ENCODE measurements at regions not wholly inside any gene's neighbourhood (a gene's known extent, or its start where the extent isn't known, plus 50 kb on each side); places are given as distances from the start of the nearest gene placed in this dataset.
A peak's percentile ranks its signal among the peaks of the same experiment; 100 is the strongest.

GRCh38 chr11:93904716-93905115 is 54.3 kb upstream of the VSTM5 start:
- dilution Hi-C loops (cut with MboI; ENCODE audit: extremely low pct_ligation_motif_present, low sequenced_read_pairs) = no loop called here
- no peak for FAIRE-seq

GRCh38 chr11:93905384-93905783 is 55.0 kb upstream of the VSTM5 start:
- H3K4me2 ChIP-seq (ENCODE audit: control insufficient read depth, extremely low read depth, insufficient read depth, low read depth, low read length) = no peak overlapping the region
- H3K79me2 ChIP-seq (ENCODE audit: control insufficient read depth, insufficient read depth, low read length) = no peaks in the 10 kb centered on the region
- FAIRE-seq = no peak
- no peaks in the 10 kb centered on the region for H3K27me3 ChIP-seq (ENCODE audit: control insufficient read depth, extremely low read depth, insufficient read depth, low read length)
- no peaks in the 10 kb centered on the region for H3K9me1 ChIP-seq (ENCODE audit: control insufficient read depth, extremely low read depth, insufficient read depth, low read length)
- no peak overlapping the region for H2AFZ ChIP-seq (ENCODE audit: control insufficient read depth, low read length)
- peaks cover 19% of the 10 kb centered on the region for H3K4me1 ChIP-seq (ENCODE audit: control insufficient read depth, extremely low read depth, insufficient read depth, low read length)
- no peaks in the 10 kb centered on the region for H3K36me3 ChIP-seq (ENCODE audit: control insufficient read depth in 2 of 2, extremely low read depth in 1 of 2, insufficient read depth in 2 of 2, low read length in 2 of 2)
- dilution Hi-C loops (cut with MboI; ENCODE audit: extremely low pct_ligation_motif_present, low sequenced_read_pairs) = no loop called here
- no peaks in the 10 kb centered on the region for H4K20me1 ChIP-seq (ENCODE audit: control insufficient read depth, extremely low read depth, insufficient read depth, low read length)
- no peak overlapping the region for H3K4me3 ChIP-seq (ENCODE audit: control insufficient read depth in 2 of 3, extremely low read depth in 1 of 3, insufficient read depth in 2 of 3, low read depth in 1 of 3, low read length in 3 of 3)
- no peak overlapping the region for H3K9ac ChIP-seq (ENCODE audit: control insufficient read depth, extremely low read depth, insufficient read depth, low read length)
- no peaks in the 10 kb centered on the region for H3K9me3 ChIP-seq (ENCODE audit: control insufficient read depth, low read depth, low read length)
- DNase-seq (ENCODE audit: low read depth, low spot score) = peak; percentile 9
- no peak overlapping the region for H3K27ac ChIP-seq (ENCODE audit: control insufficient read depth, insufficient read depth, low read length)
- TF ChIP-seq EZH2 (IDR thresholded peaks at IDR 0.05; ENCODE audit: low read length) (no peak), CTCF (optimal IDR thresholded peaks at IDR 0.05 in 1 of 3, IDR thresholded peaks at IDR 0.05 in 1 of 3, conservative IDR thresholded peaks at IDR 0.05 in 1 of 3; ENCODE audit: extremely low read depth in 1 of 3, insufficient read depth in 2 of 3, low read length in 3 of 3) (no peak)

More at GRCh38 chr11:93904716-93905115, 54.3 kb upstream of the VSTM5 start:
- Histone ChIP-seq H3K4me3 (ENCODE audit: control insufficient read depth in 2 of 3, extremely low read depth in 1 of 3, insufficient read depth in 2 of 3, low read depth in 1 of 3, low read length in 3 of 3) (no peak overlapping the region), H3K27ac (ENCODE audit: control insufficient read depth, insufficient read depth, low read length) (no peak overlapping the region), H3K9me3 (ENCODE audit: control insufficient read depth, low read depth, low read length) (no peaks in the 10 kb centered on the region), H3K79me2 (ENCODE audit: control insufficient read depth, insufficient read depth, low read length) (no peaks in the 10 kb centered on the region), H3K9ac (ENCODE audit: control insufficient read depth, extremely low read depth, insufficient read depth, low read length) (no peak overlapping the region), H3K9me1 (ENCODE audit: control insufficient read depth, extremely low read depth, insufficient read depth, low read length) (no peaks in the 10 kb centered on the region), H3K27me3 (ENCODE audit: control insufficient read depth, extremely low read depth, insufficient read depth, low read length) (no peaks in the 10 kb centered on the region), H4K20me1 (ENCODE audit: control insufficient read depth, extremely low read depth, insufficient read depth, low read length) (no peaks in the 10 kb centered on the region), H3K4me2 (ENCODE audit: control insufficient read depth, extremely low read depth, insufficient read depth, low read depth, low read length) (no peak overlapping the region), H3K36me3 (ENCODE audit: control insufficient read depth in 2 of 2, extremely low read depth in 1 of 2, insufficient read depth in 2 of 2, low read length in 2 of 2) (no peaks in the 10 kb centered on the region), H3K4me1 (ENCODE audit: control insufficient read depth, extremely low read depth, insufficient read depth, low read length) (peaks cover 19% of the 10 kb centered on the region), H2AFZ (ENCODE audit: control insufficient read depth, low read length) (no peak overlapping the region)
- no peak for DNase-seq (ENCODE audit: low read depth, low spot score)
- TF ChIP-seq EZH2 (IDR thresholded peaks at IDR 0.05; ENCODE audit: low read length) = no peak
- no peak for TF ChIP-seq CTCF (optimal IDR thresholded peaks at IDR 0.05 in 1 of 3, IDR thresholded peaks at IDR 0.05 in 1 of 3, conservative IDR thresholded peaks at IDR 0.05 in 1 of 3; ENCODE audit: extremely low read depth in 1 of 3, insufficient read depth in 2 of 3, low read length in 3 of 3)
